GM18502 (cell line): ENCODE measurements at regions not wholly inside any gene's neighbourhood (a gene's known extent, or its start where the extent isn't known, plus 50 kb on each side); places are given as distances from the start of the nearest gene placed in this dataset.

Source experiments
- ATAC-seq: cut with Tn5 transposase; IDR thresholded peaks from one replicate; pipeline ENCODE4 v1.9.1; 2021; ENCODE audit warnings: mild to moderate bottlenecking; ENCODE audit not compliant: unreplicated experiment, poor library complexity

- ATAC-seq = no peak
Observed at GRCh38 chr7:131967216-131967730, 410.8 kb upstream of the PODXL start.

- no peak for ATAC-seq
Observed at GRCh38 chr7:131964203-131964602, 407.8 kb upstream of the PODXL start.

- ATAC-seq = no peak
Observed at GRCh38 chr7:131961054-131961680, 404.7 kb upstream of the PODXL start.

- no peak for ATAC-seq
Observed at GRCh38 chr7:131959106-131959812, 402.8 kb upstream of the PODXL start.

GRCh38 chr7:131957338-131958020 is 401.1 kb upstream of the PODXL start:
- ATAC-seq = no peak

GRCh38 chr7:131956864-131957263 is 400.4 kb upstream of the PODXL start:
- ATAC-seq = no peak

- ATAC-seq = no peak
Observed at GRCh38 chr7:131955679-131956078, 399.3 kb upstream of the PODXL start.

- ATAC-seq = no peak
Observed at GRCh38 chr7:131953184-131953583, 396.8 kb upstream of the PODXL start.

- no peak for ATAC-seq
Observed at GRCh38 chr7:131952365-131952764, 395.9 kb upstream of the PODXL start.

GRCh38 chr7:131950758-131951157 is 394.3 kb upstream of the PODXL start:
- ATAC-seq = no peak

GRCh38 chr7:131949659-131950058 is 393.2 kb upstream of the PODXL start:
- no peak for ATAC-seq

GRCh38 chr7:131948434-131949053 is 392.1 kb upstream of the PODXL start:
- no peak for ATAC-seq

- ATAC-seq = no peak
Observed at GRCh38 chr7:131947661-131948060, 391.2 kb upstream of the PODXL start.

- no peak for ATAC-seq
Observed at GRCh38 chr7:131945957-131946544, 389.6 kb upstream of the PODXL start.

- peak; percentile 67 for ATAC-seq
Observed at GRCh38 chr7:131945313-131945911, 389.0 kb upstream of the PODXL start.

GRCh38 chr7:131944556-131945069 is 388.2 kb upstream of the PODXL start:
- no peak for ATAC-seq

- no peak for ATAC-seq
Observed at GRCh38 chr7:131943646-131944045, 387.2 kb upstream of the PODXL start.

GRCh38 chr7:131943211-131943610 is 386.8 kb upstream of the PODXL start:
- ATAC-seq = no peak

GRCh38 chr7:131942287-131943150 is 386.1 kb upstream of the PODXL start:
- ATAC-seq = no peak
